HG03108 (cell line): ENCODE measurements at regions not wholly inside any gene's neighbourhood (a gene's known extent, or its start where the extent isn't known, plus 50 kb on each side); places are given as distances from the start of the nearest gene placed in this dataset.
A peak's percentile ranks its signal among the peaks of the same experiment; 100 is the strongest.

Experiments used
- ATAC-seq: cut with Tn5 transposase; IDR thresholded peaks from one replicate; pipeline ENCODE4 v1.9.1; 2021; ENCODE audit warnings: moderate library complexity; ENCODE audit not compliant: unreplicated experiment

- no peak for ATAC-seq
These were observed 174.7 kb downstream of the LPIN1 start for GRCh38 chr2:11920993-11921583.

GRCh38 chr2:11922294-11922693, 175.9 kb downstream of the LPIN1 start:
- ATAC-seq = no peak

GRCh38 chr2:11923935-11924334, 177.5 kb downstream of the LPIN1 start:
- no peak for ATAC-seq

GRCh38 chr2:11925295-11926066, 179.0 kb downstream of the LPIN1 start:
- ATAC-seq = no peak

GRCh38 chr2:11930211-11930761, 183.9 kb downstream of the LPIN1 start:
- ATAC-seq = no peak

- ATAC-seq = no peak
These were observed 185.6 kb downstream of the LPIN1 start for GRCh38 chr2:11932048-11932512.

- no peak for ATAC-seq
These were observed 186.5 kb downstream of the LPIN1 start for GRCh38 chr2:11932962-11933361.

GRCh38 chr2:11933854-11934253, 187.4 kb downstream of the LPIN1 start:
- no peak for ATAC-seq

- no peak for ATAC-seq
These were observed 190.3 kb downstream of the LPIN1 start for GRCh38 chr2:11936761-11937160.

- ATAC-seq = no peak
These were observed 191.8 kb downstream of the LPIN1 start for GRCh38 chr2:11938196-11938595.

- ATAC-seq = no peak
These were observed 193.1 kb downstream of the LPIN1 start for GRCh38 chr2:11939523-11939922.

- no peak for ATAC-seq
These were observed 193.8 kb downstream of the LPIN1 start for GRCh38 chr2:11940121-11940743.

- no peak for ATAC-seq
These were observed 194.4 kb downstream of the LPIN1 start for GRCh38 chr2:11940799-11941198.

GRCh38 chr2:11941201-11942177, 195.1 kb downstream of the LPIN1 start:
- ATAC-seq = no peak

- no peak for ATAC-seq
These were observed 195.7 kb downstream of the LPIN1 start for GRCh38 chr2:11942178-11942569.

GRCh38 chr2:11944311-11944710, 197.9 kb downstream of the LPIN1 start:
- no peak for ATAC-seq

- ATAC-seq = peak; percentile 84
These were observed 199.0 kb downstream of the LPIN1 start for GRCh38 chr2:11945139-11946126.

- no peak for ATAC-seq
These were observed 201.5 kb downstream of the LPIN1 start for GRCh38 chr2:11947956-11948355.

GRCh38 chr2:11949732-11950523, 203.5 kb downstream of the LPIN1 start:
- ATAC-seq = no peak
